H9 (cell line): ENCODE measurements at regions not wholly inside any gene's neighbourhood (a gene's known extent, or its start where the extent isn't known, plus 50 kb on each side); places are given as distances from the start of the nearest gene placed in this dataset.

Source experiments
- DNase-seq: peaks from one replicate; pipeline ENCODE4 v3.0.0-alpha.2; 2017
- H2AFZ ChIP-seq: one replicate; pipeline ENCODE4 v1.6.1; 2013; ENCODE audit warnings: mild to moderate bottlenecking, low read length, control low read depth, moderate library complexity
- H2AK5ac ChIP-seq: 2 replicates; pipeline ENCODE4 v1.6.1; 2013; ENCODE audit warnings: low read length, control low read depth, mixed read lengths; ENCODE audit not compliant: insufficient read length
- H2BK120ac ChIP-seq: one replicate; pipeline ENCODE4 v1.6.1; 2013; ENCODE audit warnings: low read depth, mild to moderate bottlenecking, low read length, control low read depth, inconsistent platforms; ENCODE audit not compliant: poor library complexity, severe bottlenecking
- H2BK12ac ChIP-seq: 2 replicates; pipeline ENCODE4 v1.6.1; 2013; ENCODE audit warnings: low read length, control low read depth, mixed read lengths, low read depth; ENCODE audit not compliant: insufficient read length
- H2BK15ac ChIP-seq: 2 replicates; pipeline ENCODE4 v1.6.1; 2013; ENCODE audit warnings: low read depth, low read length, control low read depth
- H2BK20ac ChIP-seq: one replicate; pipeline ENCODE4 v1.6.1; 2013; ENCODE audit warnings: low read depth, mild to moderate bottlenecking, low read length, control low read depth, inconsistent platforms; ENCODE audit not compliant: poor library complexity, severe bottlenecking
- H2BK5ac ChIP-seq: 2 replicates; pipeline ENCODE4 v1.6.1; 2013; ENCODE audit warnings: low read length, control low read depth, mixed read lengths; ENCODE audit not compliant: insufficient read length
- H3K14ac ChIP-seq: 2 replicates; pipeline ENCODE4 v1.6.1; 2013; ENCODE audit warnings: low read length, control low read depth; ENCODE audit not compliant: insufficient read depth
- H3K18ac ChIP-seq: 2 replicates; pipeline ENCODE4 v1.6.1; 2013; ENCODE audit warnings: low read depth, mild to moderate bottlenecking, mixed read lengths, low read length, control low read depth; ENCODE audit not compliant: insufficient read length
- H3K23ac ChIP-seq: 2 replicates; pipeline ENCODE4 v1.6.1; 2013; ENCODE audit warnings: low read length, control low read depth, mixed read lengths, low read depth; ENCODE audit not compliant: insufficient read length
- H3K23me2 ChIP-seq: 2 replicates; pipeline ENCODE4 v1.6.1; 2013; ENCODE audit warnings: low read depth, mild to moderate bottlenecking, mixed read lengths, low read length, control low read depth; ENCODE audit not compliant: insufficient read length, poor library complexity, severe bottlenecking
- H3K27ac ChIP-seq: 2 replicates; pipeline ENCODE4 v1.5.1; 2013; ENCODE audit warnings: low read length, control low read depth, mixed read lengths, low read depth; ENCODE audit not compliant: insufficient read length
- H3K27me3 ChIP-seq: 2 replicates; pipeline ENCODE4 v1.6.1; 2013; ENCODE audit warnings: low read length, control low read depth, inconsistent platforms; ENCODE audit not compliant: insufficient read depth
- H3K4ac ChIP-seq: 2 replicates; pipeline ENCODE4 v1.6.1; 2013; ENCODE audit warnings: low read depth, mild to moderate bottlenecking, control low read depth, inconsistent platforms, low read length, moderate library complexity
- H3K4me1 ChIP-seq: 2 replicates; pipeline ENCODE4 v1.6.1; 2013; ENCODE audit warnings: low read length, control low read depth, inconsistent platforms; ENCODE audit not compliant: insufficient read depth
- H3K4me2 ChIP-seq: 2 replicates; pipeline ENCODE4 v1.6.1; 2013; ENCODE audit warnings: low read length, control low read depth, mixed read lengths; ENCODE audit not compliant: insufficient read length, insufficient read depth
- H3K56ac ChIP-seq: 2 replicates; pipeline ENCODE4 v1.6.1; 2013; ENCODE audit warnings: low read depth, mild to moderate bottlenecking, mixed read lengths, low read length, control low read depth; ENCODE audit not compliant: insufficient read length
- H3K79me1 ChIP-seq: 2 replicates; pipeline ENCODE4 v1.6.1; 2013; ENCODE audit warnings: low read depth, mild to moderate bottlenecking, moderate library complexity, low read length, control low read depth, inconsistent platforms; ENCODE audit not compliant: insufficient read depth, poor library complexity, severe bottlenecking
- H3K79me2 ChIP-seq: 2 replicates; pipeline ENCODE4 v1.6.1; 2013; ENCODE audit warnings: low read length, control low read depth, inconsistent platforms; ENCODE audit not compliant: insufficient read depth
- H3K9ac ChIP-seq: 2 replicates; pipeline ENCODE4 v1.6.1; 2013; ENCODE audit warnings: low read length, control low read depth, mixed read lengths; ENCODE audit not compliant: insufficient read length; ENCODE audit errors: extremely low read depth
- H3K9me3 ChIP-seq: one replicate; pipeline ENCODE4 v1.6.1; 2013; ENCODE audit warnings: low read depth, low read length, inconsistent platforms; ENCODE audit not compliant: control insufficient read depth
- H3T11ph ChIP-seq: one replicate; pipeline ENCODE4 v1.6.1; 2013; ENCODE audit warnings: mild to moderate bottlenecking, low read length, control low read depth, inconsistent platforms
- H4K20me1 ChIP-seq: one replicate; pipeline ENCODE4 v1.6.1; 2013; ENCODE audit not compliant: control insufficient read depth, insufficient read length, insufficient read depth
- H4K5ac ChIP-seq: 2 replicates; pipeline ENCODE4 v1.6.1; 2013; ENCODE audit warnings: low read depth, mild to moderate bottlenecking, mixed read lengths, low read length, control low read depth; ENCODE audit not compliant: insufficient read length
- H4K8ac ChIP-seq: replicated peaks from 2 replicates; pipeline ENCODE4 v1.6.1; 2013; ENCODE audit warnings: low read length, control low read depth, mixed read lengths, low read depth; ENCODE audit not compliant: insufficient read length
- H4K91ac ChIP-seq: 2 replicates; pipeline ENCODE4 v1.6.1; 2013; ENCODE audit warnings: low read depth, mild to moderate bottlenecking, moderate library complexity, mixed read lengths, low read length, control low read depth; ENCODE audit not compliant: insufficient read length
- H3K27ac Mint-ChIP-seq, 3 experiments: 2 replicates in 2 of 3; 3 replicates in 1 of 3; pipeline ENCODE4 v1.8.0; 2020 to 2021; ENCODE audit warnings: mixed read lengths in 3 of 3, mild to moderate bottlenecking in 1 of 3, moderate library complexity in 1 of 3
- H3K27me3 Mint-ChIP-seq: 2 replicates; pipeline ENCODE4 v1.8.0; 2021; ENCODE audit warnings: low read depth, mild to moderate bottlenecking, moderate library complexity, mixed read lengths
- H3K36me3 Mint-ChIP-seq, 3 experiments: 2 replicates in 2 of 3; 3 replicates in 1 of 3; pipeline ENCODE4 v1.8.0; 2020 to 2021; ENCODE audit warnings: low read depth in 3 of 3, mixed read lengths in 3 of 3; ENCODE audit not compliant: insufficient read depth in 1 of 3
- H3K4me1 Mint-ChIP-seq, 2 experiments: 2 replicates each; pipeline ENCODE4 v1.8.0; 2020; ENCODE audit warnings: mixed read lengths in 2 of 2
- H3K4me3 Mint-ChIP-seq, 2 experiments: 2 replicates in 1 of 2; 3 replicates in 1 of 2; pipeline ENCODE4 v1.8.0; 2020 to 2021; ENCODE audit warnings: mild to moderate bottlenecking in 2 of 2, mixed read lengths in 2 of 2, moderate library complexity in 1 of 2
- H3K9me3 Mint-ChIP-seq, 2 experiments: 2 replicates in 1 of 2; 3 replicates in 1 of 2; pipeline ENCODE4 v1.8.0; 2020; ENCODE audit warnings: mild to moderate bottlenecking in 2 of 2, mixed read lengths in 2 of 2, moderate library complexity in 1 of 2
- CTCF ChIP-seq: fragments of 200-600 bp; sonication (generic); conservative IDR thresholded peaks from 3 replicates; pipeline ENCODE4 v1.8.0; 2021; ENCODE audit warnings: antibody characterized with exemption, mild to moderate bottlenecking
- WGBS: extraction: QIAGEN DNeasy Blood & Tissue Kit; methylation state at CpG from one replicate; pipeline ENCODE4 v1.1.7; 2013; ENCODE audit warnings: missing lambda C conversion rate, low lambda C conversion rate, mixed read lengths; ENCODE audit not compliant: insufficient read length; ENCODE audit errors: extremely low coverage; 5-methylcytosine and 5-hydroxymethylcytosine counted together

- no peak overlapping the region for H3K14ac ChIP-seq
- DNase-seq = no peak
- no peak overlapping the region for H3K23ac ChIP-seq
- no peak overlapping the region for H4K5ac ChIP-seq
- no peak overlapping the region for H3K9ac ChIP-seq
- H2BK20ac ChIP-seq = no peak overlapping the region
- WGBS = no CpG with 5 or more reads among the region's 3 CpGs
- peaks cover 6 to 7% of the 10 kb centered on the region in 2 experiments for H3K4me1 Mint-ChIP-seq
- no peak overlapping the region for H3K27ac Mint-ChIP-seq
- H3K56ac ChIP-seq = no peak overlapping the region
- no peaks in the 10 kb centered on the region for H3K9me3 Mint-ChIP-seq
- no peaks in the 10 kb centered on the region for H3K23me2 ChIP-seq
- H2BK15ac ChIP-seq = no peak overlapping the region; the same call in 1 of the 2 replicates
- no peak overlapping the region for H2BK5ac ChIP-seq
- H3K18ac ChIP-seq = no peak overlapping the region
- no peaks in the 10 kb centered on the region for H3K36me3 Mint-ChIP-seq
- no peak for TF ChIP-seq CTCF
- H3K27me3 Mint-ChIP-seq = no peaks in the 10 kb centered on the region
- no peak overlapping the region for H3K27ac ChIP-seq
- H2BK120ac ChIP-seq = no peak overlapping the region
- peaks cover 3% of the 10 kb centered on the region; the same call in 1 of the 2 replicates for H3K4me1 ChIP-seq
- no peak overlapping the region for H2AK5ac ChIP-seq
- no peaks in the 10 kb centered on the region for H3K9me3 ChIP-seq
- no peaks in the 10 kb centered on the region for H3K27me3 ChIP-seq
- H2AFZ ChIP-seq = no peak overlapping the region
- no peak overlapping the region for H3K4me3 Mint-ChIP-seq
- H3K79me1 ChIP-seq = no peaks in the 10 kb centered on the region
- no peak overlapping the region for H2BK12ac ChIP-seq
- H3K4ac ChIP-seq = no peak overlapping the region
- H4K20me1 ChIP-seq = no peaks in the 10 kb centered on the region
- H3T11ph ChIP-seq = no peak overlapping the region
- H4K91ac ChIP-seq = no peak overlapping the region
- no peak overlapping the region for H3K4me2 ChIP-seq
- H4K8ac ChIP-seq = no peak overlapping the region
- no peaks in the 10 kb centered on the region for H3K79me2 ChIP-seq
Observed at GRCh38 chr6:148116001-148116400, 226.6 kb upstream of the SASH1 start.
